ENCODE measurements at regions not wholly inside any gene's neighbourhood (a gene's known extent, or its start where the extent isn't known, plus 50 kb on each side); places are given as distances from the start of the nearest gene placed in this dataset.

- TF ChIP-seq CTCF (conservative IDR thresholded peaks at IDR 0.05; ENCODE audit: low read depth, low read length) (no peak), EZH2 (IDR thresholded peaks at IDR 0.05; ENCODE audit: borderline replicate concordance, low read depth, low read length, poor library complexity, severe bottlenecking) (no peak)
These were observed 437.0 kb downstream of the FSCB start for GRCh38 chr14:44070046-44070445.
